Peyer's patch (tissue), 4 donors: ENCODE measurements at regions not wholly inside any gene's neighbourhood (a gene's known extent, or its start where the extent isn't known, plus 50 kb on each side); places are given as distances from the start of the nearest gene placed in this dataset.

Experiments used
- POLR2A ChIP-seq, 2 donors: fragments of 450-650 bp; IDR thresholded peaks; one replicate each; pipeline ENCODE4 v1.5.1; 2017; ENCODE audit warnings: antibody characterized with exemption in 2 of 2, mild to moderate bottlenecking in 2 of 2, moderate library complexity in 2 of 2
- TF ChIP-seq, protein P1 (sequence below), 6 experiments: fragments of 450-650 bp in 4 of 6; fragments of 200-600 bp in 2 of 6; sonication (generic) in 1 of 6; IDR thresholded peaks; one replicate each; pipeline ENCODE4 v1.5.1; 2017 to 2019; ENCODE audit warnings: antibody characterized with exemption in 6 of 6, mild to moderate bottlenecking in 3 of 6, moderate library complexity in 1 of 6

DNA sequence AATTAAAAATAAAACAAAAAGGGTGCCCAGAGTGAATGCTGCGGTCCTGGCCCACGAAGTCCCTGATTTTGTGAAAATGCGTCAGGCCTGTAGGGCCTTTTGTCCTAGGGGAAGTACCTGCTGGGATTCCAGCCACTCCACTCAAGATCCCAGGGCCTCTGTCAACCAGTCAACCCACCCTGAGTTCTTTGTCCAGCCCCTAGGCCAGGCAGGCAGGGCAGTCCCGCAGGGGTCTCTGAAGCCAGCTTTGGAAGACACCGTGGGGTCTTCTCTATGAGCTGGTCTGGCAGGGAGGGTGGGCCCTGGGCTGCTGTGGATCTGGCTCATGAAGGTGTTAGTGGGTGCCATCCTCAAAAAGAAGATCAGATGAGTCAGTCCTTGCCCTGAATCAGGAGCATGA is 452.5 kb upstream of the MKI67 start:
- TF ChIP-seq, protein P1, sequence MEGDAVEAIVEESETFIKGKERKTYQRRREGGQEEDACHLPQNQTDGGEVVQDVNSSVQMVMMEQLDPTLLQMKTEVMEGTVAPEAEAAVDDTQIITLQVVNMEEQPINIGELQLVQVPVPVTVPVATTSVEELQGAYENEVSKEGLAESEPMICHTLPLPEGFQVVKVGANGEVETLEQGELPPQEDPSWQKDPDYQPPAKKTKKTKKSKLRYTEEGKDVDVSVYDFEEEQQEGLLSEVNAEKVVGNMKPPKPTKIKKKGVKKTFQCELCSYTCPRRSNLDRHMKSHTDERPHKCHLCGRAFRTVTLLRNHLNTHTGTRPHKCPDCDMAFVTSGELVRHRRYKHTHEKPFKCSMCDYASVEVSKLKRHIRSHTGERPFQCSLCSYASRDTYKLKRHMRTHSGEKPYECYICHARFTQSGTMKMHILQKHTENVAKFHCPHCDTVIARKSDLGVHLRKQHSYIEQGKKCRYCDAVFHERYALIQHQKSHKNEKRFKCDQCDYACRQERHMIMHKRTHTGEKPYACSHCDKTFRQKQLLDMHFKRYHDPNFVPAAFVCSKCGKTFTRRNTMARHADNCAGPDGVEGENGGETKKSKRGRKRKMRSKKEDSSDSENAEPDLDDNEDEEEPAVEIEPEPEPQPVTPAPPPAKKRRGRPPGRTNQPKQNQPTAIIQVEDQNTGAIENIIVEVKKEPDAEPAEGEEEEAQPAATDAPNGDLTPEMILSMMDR (IDR thresholded peaks at IDR 0.05): no peak
- no peak for TF ChIP-seq POLR2A (IDR thresholded peaks at IDR 0.05)
